SK-N-SH (cell line): ENCODE measurements at regions not wholly inside any gene's neighbourhood (a gene's known extent, or its start where the extent isn't known, plus 50 kb on each side); places are given as distances from the start of the nearest gene placed in this dataset.

Experiments used
- CTCF ChIA-PET: fragments of 300-600, 350-600 bp; formaldehyde crosslinking; extraction: SDS; loops from one replicate; lab custom pipeline; 2021; lab: Yijun Ruan, JAX
- POLR2A ChIA-PET: fragments of 350-600 bp; sonication (Branson Sonifier 250); formaldehyde crosslinking; extraction: SDS; loops from one replicate; lab custom pipeline; 2020; ENCODE audit warnings: antibody characterized with exemption, inconsistent platforms; lab: Yijun Ruan, JAX
- DNase-seq: peaks from one replicate; pipeline ENCODE4 v3.0.0; 2012
- H2AFZ ChIP-seq: fragments of 200-600 bp; sonication (generic); 2 replicates; pipeline ENCODE4 v1.8.1; 2016; ENCODE audit warnings: antibody characterized with exemption, mild to moderate bottlenecking, low read depth
- H3F3A ChIP-seq: fragments of 200-600 bp; sonication (generic); replicated peaks from 2 replicates; pipeline ENCODE3; 2016; ENCODE audit warnings: antibody characterized with exemption, mild to moderate bottlenecking; ENCODE audit not compliant: insufficient read depth
- H3K27ac ChIP-seq, 2 experiments: fragments of 200-500 bp in 1 of 2; fragments of 200-600 bp in 1 of 2; sonication (Bioruptor generic) in 1 of 2; sonication (generic), shearing (Covaris generic) in 1 of 2; 2 replicates each; pipeline versions ENCODE4 v1.5.1 to v1.6.1; 2014 to 2016; ENCODE audit warnings: low read depth in 2 of 2, inconsistent platforms in 1 of 2, low read length in 1 of 2, mild to moderate bottlenecking in 1 of 2, mixed read lengths in 1 of 2
- H3K27me3 ChIP-seq: fragments of 200-600 bp; sonication (generic), shearing (Covaris generic); 2 replicates; pipeline ENCODE4 v1.6.1; 2016; ENCODE audit warnings: mixed run types; ENCODE audit not compliant: insufficient read depth
- H3K36me3 ChIP-seq, 2 experiments: fragments of 200-500 bp in 1 of 2; fragments of 200-600 bp in 1 of 2; sonication (Bioruptor generic) in 1 of 2; sonication (generic) in 1 of 2; replicated peaks in 1 of 2; 2 replicates each; pipeline versions ENCODE3 to v1.5.1; 2014 to 2016; ENCODE audit warnings: low read length in 1 of 2, mild to moderate bottlenecking in 1 of 2; ENCODE audit not compliant: insufficient read depth in 2 of 2, control insufficient read depth in 1 of 2
- H3K4me1 ChIP-seq, 2 experiments: fragments of 200-500 bp in 1 of 2; fragments of 200-600 bp in 1 of 2; sonication (Bioruptor generic) in 1 of 2; sonication (generic), shearing (Covaris generic) in 1 of 2; 2 replicates each; pipeline versions ENCODE4 v1.5.1 to v1.6.1; 2014 to 2016; ENCODE audit warnings: low read depth in 1 of 2, low read length in 1 of 2, mixed run types in 1 of 2; ENCODE audit not compliant: insufficient read depth in 2 of 2, control insufficient read depth in 1 of 2
- H3K4me2 ChIP-seq: fragments of 200-600 bp; sonication (generic), shearing (Covaris generic); 2 replicates; pipeline ENCODE4 v1.6.1; 2017; ENCODE audit warnings: mixed run types
- H3K4me3 ChIP-seq, 2 experiments: fragments of 200-500 bp in 1 of 2; fragments of 200-600 bp in 1 of 2; sonication (Bioruptor generic) in 1 of 2; sonication (generic), shearing (Covaris generic) in 1 of 2; 2 replicates each; pipeline versions ENCODE4 v1.5.1 to v1.8.1; 2014 to 2016; ENCODE audit warnings: low read depth in 2 of 2, inconsistent platforms in 1 of 2, low read length in 1 of 2, mild to moderate bottlenecking in 1 of 2, mixed read lengths in 1 of 2, moderate library complexity in 1 of 2
- H3K79me2 ChIP-seq: fragments of 200-600 bp; sonication (generic); 2 replicates; pipeline ENCODE4 v1.8.1; 2017; ENCODE audit warnings: mild to moderate bottlenecking; ENCODE audit not compliant: insufficient read depth
- H3K9ac ChIP-seq: fragments of 200-600 bp; sonication (generic); 2 replicates; pipeline ENCODE4 v1.6.1; 2017; ENCODE audit warnings: mixed run types
- H3K9me2 ChIP-seq: fragments of 200-600 bp; sonication (generic); 2 replicates; pipeline ENCODE4 v1.6.1; 2017; ENCODE audit warnings: mixed run types
- H3K9me3 ChIP-seq: fragments of 200-600 bp; sonication (generic); 2 replicates; pipeline ENCODE4 v1.6.1; 2017; ENCODE audit warnings: mixed run types, mild to moderate bottlenecking, moderate library complexity
- H4K20me1 ChIP-seq: fragments of 200-600 bp; sonication (generic); 2 replicates; pipeline ENCODE4 v1.6.1; 2017; ENCODE audit warnings: mild to moderate bottlenecking, mixed run types; ENCODE audit not compliant: insufficient read depth
- CTCF ChIP-seq: fragments of 200-600 bp; sonication (generic); IDR thresholded peaks from 2 replicates; pipeline ENCODE4 v1.6.1; 2017; ENCODE audit warnings: antibody characterized with exemption, mild to moderate bottlenecking, moderate library complexity
- ELF1 ChIP-seq: IDR thresholded peaks from 2 replicates; pipeline ENCODE4 v1.4.0; 2012
- FOXJ3 ChIP-seq: sonication (generic); formaldehyde crosslinking; IDR thresholded peaks from 2 replicates; pipeline ENCODE4 v1.5.1; 2020; ENCODE audit warnings: mild to moderate bottlenecking, missing genetic modification reagents
- GATA2 ChIP-seq: sonication (generic); formaldehyde crosslinking; IDR thresholded peaks from 2 replicates; pipeline ENCODE4 v1.5.0; 2020; ENCODE audit warnings: mild to moderate bottlenecking, missing genetic modification reagents
- IRF3 ChIP-seq: fragments of 150-350 bp; IDR thresholded peaks from 2 replicates; pipeline ENCODE4 v1.6.1; 2016; ENCODE audit warnings: mild to moderate bottlenecking, low read depth, low read length
- JUND ChIP-seq: IDR thresholded peaks from 2 replicates; pipeline ENCODE4 v1.4.0; 2012
- MAX ChIP-seq: IDR thresholded peaks from 2 replicates; pipeline ENCODE4 v1.4.0; 2012; ENCODE audit warnings: low read depth
- NRF1 ChIP-seq: IDR thresholded peaks from 2 replicates; pipeline ENCODE4 v1.6.1; 2012; ENCODE audit warnings: low read depth, mild to moderate bottlenecking, low read length
- RAD21 ChIP-seq: IDR thresholded peaks from 2 replicates; pipeline ENCODE4 v1.6.1; 2012; ENCODE audit warnings: mild to moderate bottlenecking, low read length
- RXRA ChIP-seq: IDR thresholded peaks from 2 replicates; pipeline ENCODE4 v1.4.0; 2012; ENCODE audit warnings: low read depth, mild to moderate bottlenecking, borderline replicate concordance
- SMC3 ChIP-seq: IDR thresholded peaks from 2 replicates; pipeline ENCODE4 v1.6.1; 2012; ENCODE audit warnings: low read depth, low read length, improper control_type of control experiment
- TCF12 ChIP-seq: IDR thresholded peaks from 2 replicates; pipeline ENCODE4 v1.4.0; 2012
- WGBS: methylation state at CpG from one replicate; pipeline ENCODE4 v1.1.6; 2017; ENCODE audit warnings: low lambda C conversion rate; 5-methylcytosine and 5-hydroxymethylcytosine counted together

DNA sequence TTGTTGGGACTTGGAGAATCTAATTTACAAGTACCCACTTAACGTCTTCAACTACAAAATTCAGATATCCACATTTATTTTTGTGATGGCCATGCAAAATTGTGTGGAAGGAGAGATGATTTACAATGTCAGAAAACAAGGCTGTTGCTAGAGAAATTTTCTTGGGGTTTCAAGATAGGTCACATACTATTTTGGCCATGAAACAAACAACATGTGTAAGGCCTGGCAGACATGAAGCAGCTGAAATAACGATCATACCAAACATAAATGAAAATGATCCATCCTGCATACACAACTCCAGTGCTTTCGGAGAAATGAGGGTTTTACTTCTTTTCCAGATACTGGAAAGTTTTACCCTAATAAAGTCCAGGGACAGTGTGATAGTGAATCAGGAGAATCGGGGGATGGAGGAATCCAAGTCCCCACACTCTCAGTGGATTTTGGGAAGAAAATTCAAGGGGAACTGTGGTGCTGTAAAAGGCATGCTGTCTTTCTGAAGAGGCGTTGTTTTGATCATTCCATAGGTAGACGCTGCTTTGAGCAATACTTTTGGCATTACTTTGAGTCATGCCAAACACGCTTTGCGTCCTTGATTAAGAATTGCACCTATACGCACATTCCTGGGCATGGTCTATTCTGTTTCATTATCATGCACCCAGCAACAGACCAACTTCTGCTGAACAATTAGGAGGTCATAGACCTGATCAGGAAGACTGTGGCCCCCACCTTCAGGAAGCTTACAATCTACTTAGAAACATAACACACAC, 79.4 kb downstream of the POU3F3 start:
- Histone ChIP-seq H3F3A (no peaks in the 10 kb centered on the region), H3K79me2 (no peaks in the 10 kb centered on the region), H3K36me3 (no peaks in the 10 kb centered on the region), H3K9ac (no peak overlapping the region), H3K4me2 (no peak overlapping the region), H3K27me3 (no peaks in the 10 kb centered on the region; the same call in 1 of the 2 replicates), H3K4me3 (no peak overlapping the region), H2AFZ (no peak overlapping the region), H4K20me1 (no peaks in the 10 kb centered on the region), H3K9me3 (no peaks in the 10 kb centered on the region), H3K9me2 (no peaks in the 10 kb centered on the region), H3K27ac (no peak overlapping the region), H3K4me1 (no peaks in the 10 kb centered on the region)
- ChIA-PET POLR2A (no interaction called here), CTCF (interaction anchor here (0.7 kb wide), 1 partner anchor 866 kb away, joined by 3 read pairs; no protein-coding TSS in a partner anchor)
- DNase-seq: no peak
- WGBS: 32% methylated on average over 9 of the region's 9 CpGs
- TF ChIP-seq TCF12: no peak
- no peak for TF ChIP-seq NRF1
- TF ChIP-seq IRF3: no peak
- no peak for TF ChIP-seq RAD21
- TF ChIP-seq FOXJ3 (CRISPR knock-in tag): no peak

- Histone ChIP-seq H3K79me2 (no peaks in the 10 kb centered on the region), H3K9me3 (no peaks in the 10 kb centered on the region), H3K27me3 (no peaks in the 10 kb centered on the region; the same call in 1 of the 2 replicates), H4K20me1 (no peaks in the 10 kb centered on the region), H3K9ac (no peak overlapping the region), H2AFZ (no peak overlapping the region), H3K9me2 (no peaks in the 10 kb centered on the region), H3K27ac (no peak overlapping the region), H3K36me3 (no peaks in the 10 kb centered on the region), H3K4me1 (no peaks in the 10 kb centered on the region; a peak in 1 of 4 replicates), H3K4me2 (no peak overlapping the region), H3F3A (no peaks in the 10 kb centered on the region), H3K4me3 (no peak overlapping the region)
- no peak for DNase-seq
- POLR2A ChIA-PET: interaction anchor here (0.6 kb wide), 1 partner anchor 288 kb away, joined by 4 read pairs; no protein-coding TSS in a partner anchor
- TF ChIP-seq RXRA: no peak
- TF ChIP-seq CTCF: no peak
- TF ChIP-seq MAX: no peak
- TF ChIP-seq ELF1: no peak
- no peak for TF ChIP-seq JUND
- no peak for TF ChIP-seq GATA2 (CRISPR knock-in tag)
- TF ChIP-seq SMC3: no peak
- CTCF ChIA-PET: no interaction called here
- 29% methylated on average over 4 of the region's 4 CpGs for whole genome bisulfite sequencing
Observed at GRCh38 chr2:104936527-104936926, 82.6 kb downstream of the POU3F3 start.
